Activated CD4-positive, alpha-beta T cell treated with anti-CD3 and anti-CD28 coated beads, Interleukin-2, Interleukin-4, amounts not matched to agents 100 ng/mL and 50 ng/mL, durations not matched to agents 16 hours and 8 hours (primary cell): ENCODE measurements at regions not wholly inside any gene's neighbourhood (a gene's known extent, or its start where the extent isn't known, plus 50 kb on each side); places are given as distances from the start of the nearest gene placed in this dataset.
"Not testable (repeated sequence)": the region's sequence is repeated elsewhere in the genome, so short reads cannot be mapped to it uniquely, and the experiment has no call there.

ENCODE experiments used
- DNase-seq: peaks from one replicate; pipeline ENCODE4 v3.0.0-alpha.2; 2020; ENCODE audit warnings: low spot score

- DNase-seq, result no peak
Measured at GRCh38 chr5:105687493-105687892, 1983.2 kb downstream of the EFNA5 start.

- DNase-seq, result no peak
Measured at GRCh38 chr5:105685884-105686283, 1984.9 kb downstream of the EFNA5 start.

DNA sequence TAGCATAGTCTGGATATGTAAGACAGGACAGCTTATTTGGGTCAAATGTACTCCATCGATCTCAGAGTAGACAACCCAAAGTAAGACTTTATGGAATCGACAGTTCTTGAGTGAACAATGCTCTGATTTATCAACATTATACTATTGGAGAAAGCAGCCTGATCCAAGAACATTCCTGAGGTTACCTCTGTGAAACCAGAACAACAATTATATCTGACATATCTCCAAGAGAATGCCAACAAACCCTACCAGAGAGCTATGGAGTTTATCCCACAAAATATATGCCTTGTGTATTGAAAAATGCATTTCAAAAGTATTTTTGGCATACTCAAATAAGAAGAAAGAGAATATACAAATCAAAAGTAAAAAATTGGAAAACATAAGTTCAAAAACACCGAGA lies 1985.9 kb downstream of the EFNA5 start:
- DNase-seq, result no peak

DNA sequence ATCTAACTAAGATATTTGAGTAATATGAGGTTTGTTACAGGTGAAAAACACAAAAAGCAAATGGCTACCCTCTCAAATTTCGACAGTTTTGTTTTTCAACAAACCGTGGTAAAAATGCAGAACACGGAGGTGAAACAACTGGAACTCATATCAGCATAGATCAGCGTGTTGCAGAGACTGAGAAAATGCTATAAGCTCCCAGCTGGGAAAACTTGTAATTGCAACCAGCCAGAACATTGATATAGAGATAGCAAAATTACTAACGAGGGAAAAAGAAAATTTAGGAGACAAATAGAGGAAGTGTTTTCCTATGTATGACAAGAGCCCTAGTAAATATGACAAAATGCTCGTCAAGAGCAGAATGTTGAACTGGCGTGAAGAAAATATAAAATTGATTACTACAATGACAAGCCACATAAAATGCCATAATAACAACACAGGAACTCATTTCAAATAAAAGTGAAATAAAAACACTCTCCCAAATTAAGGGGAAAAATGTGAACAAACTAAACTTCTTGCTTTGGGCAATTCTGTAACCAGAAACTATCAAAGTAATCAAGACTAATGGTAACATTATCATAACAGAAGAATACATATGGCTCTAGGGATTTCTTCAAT lies 1989.8 kb downstream of the EFNA5 start:
- no peak for DNase-seq

- no peak for DNase-seq
Measured at GRCh38 chr5:105677291-105677690, 1993.4 kb downstream of the EFNA5 start.

- no peak for DNase-seq
Measured at GRCh38 chr5:105670596-105670995, 2000.1 kb downstream of the EFNA5 start.

DNA sequence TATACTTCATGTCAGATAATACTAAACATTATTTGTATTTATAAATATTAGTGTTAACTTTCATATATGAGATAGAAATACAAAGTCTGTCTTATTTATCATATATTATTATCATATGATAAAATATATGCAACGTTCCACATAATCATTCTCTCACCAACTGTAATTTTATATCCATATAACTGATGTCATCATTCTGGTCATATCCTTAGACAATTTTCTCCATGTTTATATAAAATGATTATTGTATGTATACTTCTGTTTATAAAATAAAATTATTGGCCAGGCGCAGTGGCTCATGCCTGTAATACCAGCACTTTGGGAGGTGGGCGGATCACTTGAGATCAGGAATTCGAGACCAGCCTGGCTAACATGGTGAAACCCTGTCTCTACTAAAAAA lies 2007.1 kb downstream of the EFNA5 start:
- DNase-seq, result no peak

GRCh38 chr5:105659396-105659795 lies 2011.3 kb downstream of the EFNA5 start:
- DNase-seq, result no peak

DNA sequence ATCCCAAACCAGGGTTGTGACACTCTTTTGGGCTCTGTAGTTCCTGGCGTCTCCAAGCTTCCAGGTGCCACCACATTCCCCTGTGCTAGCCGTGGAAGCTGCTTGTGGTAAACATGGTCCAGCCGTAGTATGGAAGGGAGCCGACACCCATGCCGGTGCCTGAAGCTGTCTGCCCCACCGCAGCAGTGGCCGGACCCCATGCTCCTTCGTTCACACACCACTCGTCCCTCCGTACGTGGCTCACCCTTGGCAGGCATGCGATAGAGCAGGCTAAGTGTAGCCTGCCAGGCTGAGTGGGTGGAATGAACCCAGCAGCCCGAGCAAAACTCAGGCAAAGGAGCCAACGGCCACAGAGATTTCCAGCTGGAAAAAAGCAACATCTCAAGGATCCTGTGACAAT lies 2030.4 kb downstream of the EFNA5 start:
- no peak for DNase-seq

- no peak for DNase-seq
Measured at GRCh38 chr5:105639511-105639910, 2031.2 kb downstream of the EFNA5 start.

- DNase-seq, result no peak
Measured at GRCh38 chr5:105639068-105639467, 2031.7 kb downstream of the EFNA5 start.

DNA sequence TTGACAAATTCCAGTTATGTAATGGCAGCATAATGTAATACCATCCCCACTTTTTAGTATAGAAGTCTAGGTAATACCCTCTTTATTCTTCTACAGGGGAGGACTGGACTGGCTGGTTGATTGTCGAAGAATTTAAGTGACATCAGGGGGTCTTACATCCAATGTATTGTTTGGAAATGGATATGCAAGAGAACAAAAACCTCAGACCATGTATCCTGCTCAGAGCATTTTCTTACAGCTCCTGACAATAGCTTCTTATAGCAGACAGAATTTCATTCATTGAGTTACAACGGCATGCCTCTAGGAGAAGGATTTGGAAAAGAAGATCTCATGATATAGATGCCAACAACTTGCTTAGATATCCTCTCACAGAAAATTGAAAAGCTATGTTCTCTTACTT lies 2032.3 kb downstream of the EFNA5 start:
- DNase-seq, result no peak

- DNase-seq, result no peak
Measured at GRCh38 chr5:105632043-105632442, 2038.7 kb downstream of the EFNA5 start.

GRCh38 chr5:105630803-105631202 lies 2039.9 kb downstream of the EFNA5 start:
- DNase-seq, result no peak

GRCh38 chr5:105619725-105620124 lies 2051.0 kb downstream of the EFNA5 start:
- DNase-seq, result no peak

DNA sequence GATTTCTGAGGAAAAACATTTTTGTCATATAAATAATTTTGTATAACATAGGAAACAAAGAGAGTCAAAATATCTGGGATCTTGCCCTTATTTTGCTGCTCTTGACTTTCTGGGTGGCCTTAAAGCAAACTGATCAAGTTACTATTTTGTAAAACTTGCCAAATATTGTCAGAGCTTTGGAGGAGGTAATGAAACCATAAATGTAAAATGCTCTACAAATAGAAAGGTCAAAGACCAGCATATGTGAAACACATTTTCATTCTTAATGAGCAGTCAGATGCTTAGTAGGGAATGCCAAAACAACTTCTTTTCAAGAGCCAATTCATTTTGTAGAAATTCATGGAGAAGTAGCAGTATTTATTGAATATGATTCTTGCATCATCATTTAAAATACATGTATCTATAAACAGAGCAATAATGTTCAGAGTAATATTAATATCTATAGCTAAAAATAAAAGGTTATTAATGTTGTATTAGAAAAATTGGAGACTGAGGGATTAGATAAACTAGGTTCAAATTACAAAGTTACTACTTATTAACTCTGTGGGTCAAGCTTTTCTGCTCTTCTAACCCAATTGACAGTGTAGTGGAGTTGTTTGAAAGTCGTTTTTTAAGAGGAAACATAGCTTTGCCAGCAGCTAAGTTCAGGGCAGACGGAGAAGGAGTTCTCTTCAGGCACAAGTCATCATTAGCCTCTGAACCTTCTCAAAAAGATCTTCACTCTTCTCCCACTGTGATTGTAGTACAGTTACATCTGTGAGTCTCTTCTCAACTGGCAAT lies 2053.1 kb downstream of the EFNA5 start:
- no peak for DNase-seq

DNA sequence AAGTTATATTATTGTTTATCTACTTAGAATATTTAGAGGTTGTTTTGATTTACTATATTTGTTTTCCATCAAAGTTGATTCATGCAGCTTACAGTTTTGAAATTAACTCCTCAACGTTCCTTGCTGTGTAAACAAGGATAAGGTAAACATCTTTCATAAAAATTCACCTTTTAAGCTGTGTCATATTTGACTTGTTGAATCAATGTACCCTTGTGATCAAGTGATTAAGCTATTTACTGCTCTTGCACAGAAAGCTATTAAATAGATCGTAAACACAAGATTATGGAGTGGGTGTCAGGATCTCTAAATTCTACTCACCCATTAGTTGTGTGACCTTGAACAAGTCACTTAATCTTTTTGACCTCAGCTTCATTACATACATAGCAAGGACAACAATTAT lies 2054.0 kb upstream of the NUDT12 start:
- DNase-seq, result no peak

- not testable (repeated sequence) for DNase-seq
Measured at GRCh38 chr5:105602406-105602805, 2039.8 kb upstream of the NUDT12 start.

GRCh38 chr5:105593011-105593760 lies 2030.6 kb upstream of the NUDT12 start:
- no peak for DNase-seq

GRCh38 chr5:105587963-105588662 lies 2025.5 kb upstream of the NUDT12 start:
- DNase-seq, result peak; percentile 2

DNA sequence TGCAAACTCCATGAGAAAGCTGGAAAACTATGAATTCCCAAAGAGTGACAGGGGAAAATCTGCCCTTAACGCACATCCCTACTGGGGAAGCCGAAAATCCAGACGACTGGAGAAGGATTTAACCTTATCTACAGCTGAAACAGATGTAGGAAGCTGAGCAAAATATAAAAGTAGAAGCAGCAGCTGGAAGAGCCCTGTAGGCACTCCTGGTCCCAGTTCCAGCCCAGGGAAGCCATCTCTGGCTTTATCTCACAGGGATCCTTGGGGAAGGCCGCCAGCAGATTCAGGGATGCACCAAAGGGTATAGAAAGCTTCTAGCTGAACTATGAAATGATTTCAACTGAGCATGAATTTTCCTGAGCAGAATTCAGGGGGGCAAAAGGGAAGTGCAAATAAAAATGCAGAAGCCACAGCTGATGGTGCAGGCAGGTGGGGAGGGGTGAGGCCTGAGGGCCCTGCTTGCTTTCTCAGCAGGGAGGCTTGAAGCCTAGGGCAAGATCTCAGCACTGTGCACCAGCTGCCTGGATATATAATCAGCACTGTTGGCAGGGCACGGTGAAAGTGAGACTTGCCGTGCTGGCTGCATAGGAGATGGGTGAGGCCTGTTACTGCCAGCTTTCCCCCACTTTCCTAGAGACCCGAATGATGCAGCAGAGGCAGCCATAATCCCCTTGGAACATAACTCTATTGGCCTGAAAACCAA lies 2019.5 kb upstream of the NUDT12 start:
- no peak for DNase-seq

DNA sequence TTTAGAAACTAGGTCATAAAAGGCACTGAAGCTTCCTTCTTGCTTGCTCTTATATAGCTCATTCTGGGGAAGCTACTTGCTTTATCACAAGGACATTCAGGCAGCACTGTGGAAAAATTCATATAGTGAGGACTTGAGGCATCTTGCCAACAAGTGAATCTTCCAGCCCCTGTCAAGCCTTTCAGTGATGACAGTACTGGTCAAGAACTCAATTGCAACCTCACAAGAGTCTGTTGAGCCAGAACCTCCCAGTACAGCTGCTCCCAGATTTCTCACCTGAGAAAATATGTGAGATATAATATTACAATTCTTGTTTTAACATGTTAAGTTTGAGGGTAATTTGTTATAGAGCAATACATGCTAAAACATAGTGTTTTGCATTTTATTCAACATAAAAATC lies 2011.0 kb upstream of the NUDT12 start:
- DNase-seq, result no peak
